SJCRH30 (cell line): ENCODE measurements at regions not wholly inside any gene's neighbourhood (a gene's known extent, or its start where the extent isn't known, plus 50 kb on each side); places are given as distances from the start of the nearest gene placed in this dataset.
A peak's percentile ranks its signal among the peaks of the same experiment; 100 is the strongest.

Source experiments
- DNase-seq, 2 experiments: peaks; one replicate each; pipeline ENCODE4 v3.0.0-alpha.2; 2015 to 2020
- H3K27ac ChIP-seq: fragments of 250-450 bp; sonication (Bioruptor Pico); 2 replicates; pipeline ENCODE4 v1.5.1; 2020; ENCODE audit warnings: mild to moderate bottlenecking, moderate library complexity
- H3K27me3 ChIP-seq: fragments of 250-450 bp; sonication (Bioruptor Pico); 2 replicates; pipeline ENCODE4 v1.5.1; 2020; ENCODE audit warnings: mild to moderate bottlenecking, moderate library complexity
- H3K36me3 ChIP-seq: fragments of 250-450 bp; sonication (Bioruptor Pico); 2 replicates; pipeline ENCODE4 v1.5.1; 2020; ENCODE audit warnings: mild to moderate bottlenecking, moderate library complexity
- H3K4me1 ChIP-seq: fragments of 250-450 bp; sonication (Bioruptor Pico); 2 replicates; pipeline ENCODE4 v1.5.1; 2020; ENCODE audit warnings: mild to moderate bottlenecking, moderate library complexity
- H3K4me3 ChIP-seq: fragments of 250-450 bp; sonication (Bioruptor Pico); 2 replicates; pipeline ENCODE4 v1.5.1; 2020; ENCODE audit warnings: mild to moderate bottlenecking, moderate library complexity
- H3K9me3 ChIP-seq: fragments of 250-450 bp; sonication (Bioruptor Pico); replicated peaks from 2 replicates; pipeline ENCODE4 v1.5.1; 2020; ENCODE audit warnings: mild to moderate bottlenecking, moderate library complexity

DNA sequence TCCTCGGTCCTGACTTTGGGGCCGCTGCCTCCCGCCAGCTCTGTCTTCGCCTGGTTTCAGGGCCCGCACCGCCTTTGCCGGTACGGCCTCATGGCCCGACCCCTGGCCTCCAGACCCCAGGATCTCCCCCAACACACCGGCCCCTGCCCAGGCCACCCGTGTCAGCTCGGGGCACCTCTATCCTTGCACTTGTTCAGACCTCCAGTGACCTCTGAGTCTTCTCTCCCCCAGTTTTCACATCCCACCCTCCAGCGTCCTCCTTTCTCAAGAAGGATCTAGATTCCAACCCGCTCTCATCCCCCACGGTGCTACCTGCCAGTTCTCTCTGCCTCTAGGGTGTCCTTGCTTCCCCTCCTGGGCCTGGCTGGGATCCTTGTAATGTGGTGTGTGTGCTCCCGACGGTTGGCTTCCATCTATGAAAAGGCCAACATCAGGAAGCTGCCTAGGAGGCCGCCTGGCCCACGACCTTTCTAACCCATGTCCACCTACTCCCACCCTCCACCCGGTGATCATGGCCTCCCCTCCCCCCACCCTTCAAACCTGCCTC is 61.1 kb downstream of the SPATA31C2 start:
- H3K27ac ChIP-seq, result peak overlapping the region; percentile 82
- no peaks in the 10 kb centered on the region for H3K27me3 ChIP-seq
- peaks cover 4% of the 10 kb centered on the region; the same call in 1 of the 2 replicates for H3K4me1 ChIP-seq
- H3K4me3 ChIP-seq, result peak overlapping the region; percentile 64
- no peaks in the 10 kb centered on the region for H3K9me3 ChIP-seq
- no peaks in the 10 kb centered on the region for H3K36me3 ChIP-seq
- DNase-seq, result no peak

DNA sequence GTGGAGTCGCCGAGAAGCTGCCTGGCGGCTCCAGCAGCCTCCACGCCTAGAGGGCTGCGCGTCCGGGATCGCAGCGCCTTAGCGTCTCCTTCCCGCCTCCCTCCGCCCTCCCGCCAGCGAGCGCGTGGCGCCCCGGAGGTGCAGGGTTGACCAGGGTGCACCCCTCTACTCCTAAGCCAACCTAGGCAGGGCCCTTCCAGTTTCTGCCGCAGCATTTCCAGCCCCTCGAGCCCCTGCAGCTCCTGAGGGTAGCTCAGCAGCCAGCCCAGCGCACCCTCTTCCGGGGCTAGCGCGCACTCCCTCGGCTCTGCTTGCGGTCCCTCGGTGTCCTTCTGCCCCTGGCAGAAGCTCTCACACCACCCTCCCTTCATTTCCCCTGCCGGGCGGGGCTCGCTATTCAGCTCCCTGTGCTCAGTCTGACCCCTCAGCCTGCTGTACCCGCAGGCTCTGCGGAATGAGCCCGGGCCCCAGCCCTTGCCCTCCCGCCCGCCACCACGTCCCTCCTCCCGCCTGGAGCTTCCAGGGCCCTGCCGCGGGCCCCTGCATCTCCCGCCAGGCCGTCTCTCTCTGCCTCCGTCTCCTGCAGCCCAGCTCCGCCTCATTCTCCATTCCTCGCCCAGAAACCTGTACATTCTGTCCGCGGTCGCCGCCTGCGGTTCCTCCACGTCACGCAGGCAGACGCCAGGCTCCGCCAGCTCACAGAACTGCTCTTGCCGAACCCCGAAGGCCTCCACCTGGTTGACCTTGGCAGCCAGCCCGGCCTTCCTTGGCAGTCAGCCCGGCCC is 61.8 kb downstream of the SPATA31C2 start:
- H3K4me1 ChIP-seq, result peaks cover 4% of the 10 kb centered on the region; the same call in 1 of the 2 replicates
- peak overlapping the region; percentile 64 for H3K4me3 ChIP-seq
- no peaks in the 10 kb centered on the region for H3K27me3 ChIP-seq
- H3K9me3 ChIP-seq, result no peaks in the 10 kb centered on the region
- peak; percentile 85 to 86 for DNase-seq
- H3K36me3 ChIP-seq, result no peaks in the 10 kb centered on the region
- H3K27ac ChIP-seq, result peak overlapping the region; percentile 82

DNA sequence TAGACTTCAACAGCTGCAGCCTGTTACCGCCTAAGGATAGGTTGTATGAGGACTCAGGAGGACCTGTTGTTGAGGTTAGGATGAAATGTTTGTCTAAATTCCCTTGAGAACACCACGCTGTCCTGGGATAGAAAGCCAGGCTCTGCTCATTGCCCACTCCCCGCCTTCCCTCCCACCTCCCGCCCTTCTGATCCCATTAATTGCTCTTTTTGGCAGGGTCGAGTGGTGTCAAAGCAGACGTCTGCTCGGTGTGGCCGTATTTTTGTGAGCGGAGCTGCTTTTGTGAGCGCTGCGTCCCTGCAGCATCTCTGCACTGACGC is 62.3 kb downstream of the SPATA31C2 start:
- H3K27me3 ChIP-seq, result no peaks in the 10 kb centered on the region
- peak; percentile 70 to 77 for DNase-seq
- H3K9me3 ChIP-seq, result no peaks in the 10 kb centered on the region
- no peaks in the 10 kb centered on the region for H3K36me3 ChIP-seq
- peaks cover 4% of the 10 kb centered on the region; the same call in 1 of the 2 replicates for H3K4me1 ChIP-seq
- H3K27ac ChIP-seq, result peak overlapping the region; percentile 82
- peak overlapping the region; percentile 64 for H3K4me3 ChIP-seq

DNA sequence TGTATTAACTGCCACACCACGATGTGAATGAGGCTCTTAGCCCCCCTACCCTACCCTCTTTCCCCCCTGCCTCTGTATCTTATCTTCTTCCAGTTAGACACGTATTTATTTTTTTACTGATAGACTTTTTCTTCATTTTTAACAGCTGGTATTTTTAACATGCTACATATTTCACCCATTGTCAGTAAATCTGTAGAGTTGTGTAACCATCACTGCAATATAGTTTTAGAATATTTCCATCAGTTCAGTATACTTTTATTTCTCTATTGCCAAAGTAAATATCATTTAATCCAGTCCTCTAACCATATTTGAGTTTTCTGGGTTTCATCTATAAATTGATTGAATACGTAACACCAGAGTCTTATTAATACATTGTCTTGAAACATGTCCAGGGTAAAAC is 62.8 kb downstream of the SPATA31C2 start:
- H3K4me1 ChIP-seq, result peaks cover 4% of the 10 kb centered on the region; the same call in 1 of the 2 replicates
- H3K36me3 ChIP-seq, result no peaks in the 10 kb centered on the region
- peak overlapping the region; percentile 82 for H3K27ac ChIP-seq
- no peaks in the 10 kb centered on the region for H3K27me3 ChIP-seq
- no peaks in the 10 kb centered on the region for H3K9me3 ChIP-seq
- H3K4me3 ChIP-seq, result peak overlapping the region; percentile 64
- DNase-seq, result no peak

DNA sequence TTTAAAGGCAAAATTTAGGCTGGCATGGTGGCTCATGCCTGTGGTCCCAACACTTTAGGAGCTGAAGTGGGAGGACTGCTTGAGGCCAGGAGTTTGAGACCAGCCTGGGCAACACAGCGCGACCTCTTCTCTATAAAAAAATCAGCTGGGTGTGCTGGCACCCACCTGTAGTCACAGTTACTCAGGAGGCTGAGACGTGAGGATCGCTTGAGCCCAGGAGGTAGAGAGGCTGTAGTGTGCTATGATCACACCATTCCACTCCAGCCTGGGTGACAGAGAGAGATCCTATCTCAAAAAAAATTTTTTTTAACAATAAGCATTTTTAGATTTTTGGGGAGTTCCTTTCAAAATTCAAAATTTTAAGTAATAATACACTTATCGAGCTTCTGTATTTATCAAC is 63.3 kb downstream of the SPATA31C2 start:
- Histone ChIP-seq H3K4me1 (peaks cover 4% of the 10 kb centered on the region; the same call in 1 of the 2 replicates), H3K27me3 (no peaks in the 10 kb centered on the region), H3K27ac (no peak overlapping the region), H3K36me3 (no peaks in the 10 kb centered on the region), H3K9me3 (no peaks in the 10 kb centered on the region), H3K4me3 (no peak overlapping the region)
- no peak for DNase-seq

DNA sequence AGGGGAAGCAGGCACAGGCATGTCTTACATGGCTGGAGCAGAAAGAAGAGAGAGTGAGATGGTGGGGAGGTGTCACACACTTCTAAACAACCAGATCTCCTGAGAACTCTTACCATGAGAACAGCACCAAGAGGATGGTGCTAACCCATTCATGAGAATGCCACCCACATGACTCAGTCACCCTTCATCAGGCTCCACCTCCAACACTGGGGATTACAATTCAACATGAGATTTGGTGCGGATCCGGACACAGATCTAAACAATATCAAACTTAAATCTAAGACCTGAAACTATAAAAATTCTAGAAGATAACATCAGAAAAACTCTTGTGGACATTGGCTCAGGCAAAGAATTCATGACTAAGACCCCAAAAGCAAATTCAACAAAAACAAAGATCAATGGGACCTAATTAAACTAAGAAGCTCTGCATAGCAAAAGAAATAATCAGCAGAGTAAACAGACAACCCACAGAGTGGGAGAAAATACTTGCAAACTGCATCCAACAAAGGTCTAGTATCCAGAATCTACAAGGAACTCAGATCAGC is 65.4 kb downstream of the SPATA31C2 start:
- H3K9me3 ChIP-seq, result no peaks in the 10 kb centered on the region
- no peak overlapping the region for H3K27ac ChIP-seq
- H3K27me3 ChIP-seq, result no peaks in the 10 kb centered on the region
- H3K4me3 ChIP-seq, result no peak overlapping the region
- H3K36me3 ChIP-seq, result no peaks in the 10 kb centered on the region
- H3K4me1 ChIP-seq, result peaks cover 4% of the 10 kb centered on the region; the same call in 1 of the 2 replicates
- DNase-seq, result no peak

DNA sequence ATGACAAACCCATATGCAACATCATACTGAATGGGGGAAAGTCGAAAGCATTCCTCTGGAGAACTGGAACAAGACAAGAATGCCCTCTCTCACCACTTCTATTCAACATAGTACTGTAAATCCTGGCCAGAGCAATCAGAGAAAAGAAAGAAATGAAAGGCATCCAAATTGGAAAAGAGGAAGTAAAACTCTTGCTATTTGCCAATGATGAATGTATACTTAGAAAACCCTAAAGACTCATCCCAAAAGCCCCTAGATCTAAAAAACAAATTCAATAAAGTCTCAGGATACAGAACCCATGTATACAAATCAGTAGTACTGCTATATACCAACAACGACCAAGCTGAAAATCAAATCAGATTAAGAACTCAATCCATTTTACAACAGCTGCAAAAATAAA is 66.9 kb downstream of the SPATA31C2 start:
- no peaks in the 10 kb centered on the region for H3K36me3 ChIP-seq
- no peak overlapping the region for H3K27ac ChIP-seq
- no peaks in the 10 kb centered on the region for H3K27me3 ChIP-seq
- no peak for DNase-seq
- H3K9me3 ChIP-seq, result no peaks in the 10 kb centered on the region
- no peak overlapping the region for H3K4me3 ChIP-seq
- no peaks in the 10 kb centered on the region for H3K4me1 ChIP-seq

DNA sequence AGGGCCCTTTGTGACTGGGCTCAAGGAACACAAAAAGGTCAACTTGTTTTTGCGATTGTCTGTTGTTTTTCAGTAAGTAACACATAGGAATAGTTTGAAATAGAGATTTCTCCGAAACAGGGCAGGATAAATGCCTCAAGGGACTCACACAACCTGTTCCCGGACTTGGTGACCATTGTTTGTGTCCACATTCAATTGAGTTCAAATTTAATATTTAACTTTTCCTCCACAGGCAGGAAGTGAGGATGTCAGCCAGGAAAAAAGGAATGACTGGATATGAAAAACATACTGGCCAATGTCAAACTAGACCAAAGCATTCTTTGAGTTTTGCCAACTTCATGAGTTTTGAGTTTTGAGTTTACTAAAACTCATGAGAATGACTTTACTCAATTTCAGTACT is 72.7 kb downstream of the SPATA31C2 start:
- Histone ChIP-seq H3K27ac (no peak overlapping the region), H3K27me3 (no peaks in the 10 kb centered on the region), H3K4me3 (no peak overlapping the region), H3K4me1 (no peaks in the 10 kb centered on the region), H3K9me3 (no peaks in the 10 kb centered on the region), H3K36me3 (no peaks in the 10 kb centered on the region)
- no peak for DNase-seq

DNA sequence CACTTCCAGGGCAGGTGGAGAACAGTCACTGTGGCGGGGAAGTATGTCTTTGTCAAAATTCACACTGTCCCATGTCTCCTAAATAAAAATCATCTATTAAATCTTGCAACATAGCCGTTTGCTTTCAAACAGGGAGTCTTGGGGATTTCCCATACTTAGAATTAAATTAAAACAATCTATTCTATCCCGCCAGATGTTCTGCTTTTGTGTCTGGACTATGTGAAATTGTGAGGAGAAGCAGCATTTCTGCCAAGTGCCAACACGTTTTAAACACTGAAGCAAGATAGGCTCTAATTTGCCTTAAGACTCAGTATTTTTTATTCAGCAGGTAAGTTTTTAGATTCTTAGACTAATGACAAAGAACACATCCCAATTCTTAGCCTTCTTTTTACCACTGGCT is 73.7 kb downstream of the SPATA31C2 start:
- H3K36me3 ChIP-seq, result no peaks in the 10 kb centered on the region
- H3K4me3 ChIP-seq, result no peak overlapping the region
- DNase-seq, result no peak
- H3K27ac ChIP-seq, result no peak overlapping the region
- no peaks in the 10 kb centered on the region for H3K9me3 ChIP-seq
- H3K4me1 ChIP-seq, result no peaks in the 10 kb centered on the region
- H3K27me3 ChIP-seq, result no peaks in the 10 kb centered on the region

DNA sequence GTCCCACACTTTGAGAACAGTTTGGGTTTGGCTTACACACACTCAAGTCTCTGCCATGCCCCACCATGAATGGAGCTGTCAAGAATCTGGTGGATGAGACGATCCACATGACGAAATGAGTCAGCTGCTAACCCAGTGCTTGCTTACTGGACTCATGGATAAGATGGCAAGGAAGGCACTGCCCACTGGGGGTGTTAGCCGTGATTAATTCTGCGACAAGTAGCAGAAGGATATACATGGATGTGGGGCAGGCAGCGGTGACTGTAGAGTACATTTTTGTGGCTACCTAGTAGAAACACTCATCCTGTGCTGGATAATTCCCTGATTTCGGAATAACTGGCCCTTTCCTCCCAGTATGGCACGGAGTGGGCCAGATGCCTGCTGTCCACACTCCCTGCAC is 77.5 kb downstream of the SPATA31C2 start:
- DNase-seq, result no peak
- Histone ChIP-seq H3K4me1 (no peaks in the 10 kb centered on the region), H3K4me3 (no peak overlapping the region), H3K27ac (no peak overlapping the region), H3K27me3 (no peaks in the 10 kb centered on the region), H3K9me3 (no peaks in the 10 kb centered on the region), H3K36me3 (no peaks in the 10 kb centered on the region)

DNA sequence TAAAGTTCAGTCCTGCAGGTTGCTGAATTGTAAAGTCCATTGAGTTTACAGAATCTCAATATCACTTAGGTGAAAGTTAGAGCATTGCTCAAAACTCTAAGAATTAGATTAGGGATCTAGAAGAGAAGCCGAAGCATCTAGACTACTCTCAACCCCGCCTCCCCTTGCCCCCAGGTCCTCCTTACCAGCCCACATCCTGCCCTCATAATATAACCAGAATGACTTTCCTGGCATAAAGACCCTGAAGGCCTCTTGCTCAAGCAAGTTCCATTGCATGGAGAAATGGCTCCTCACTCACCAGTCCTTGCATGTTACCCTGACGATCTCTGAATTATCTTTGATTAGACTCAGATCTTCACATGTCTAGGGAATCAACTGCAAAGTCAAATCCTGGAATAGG is 78.8 kb downstream of the SPATA31C2 start:
- no peak overlapping the region for H3K4me3 ChIP-seq
- H3K4me1 ChIP-seq, result no peaks in the 10 kb centered on the region
- DNase-seq, result no peak
- no peaks in the 10 kb centered on the region for H3K27me3 ChIP-seq
- no peaks in the 10 kb centered on the region for H3K36me3 ChIP-seq
- no peaks in the 10 kb centered on the region for H3K9me3 ChIP-seq
- no peak overlapping the region for H3K27ac ChIP-seq

DNA sequence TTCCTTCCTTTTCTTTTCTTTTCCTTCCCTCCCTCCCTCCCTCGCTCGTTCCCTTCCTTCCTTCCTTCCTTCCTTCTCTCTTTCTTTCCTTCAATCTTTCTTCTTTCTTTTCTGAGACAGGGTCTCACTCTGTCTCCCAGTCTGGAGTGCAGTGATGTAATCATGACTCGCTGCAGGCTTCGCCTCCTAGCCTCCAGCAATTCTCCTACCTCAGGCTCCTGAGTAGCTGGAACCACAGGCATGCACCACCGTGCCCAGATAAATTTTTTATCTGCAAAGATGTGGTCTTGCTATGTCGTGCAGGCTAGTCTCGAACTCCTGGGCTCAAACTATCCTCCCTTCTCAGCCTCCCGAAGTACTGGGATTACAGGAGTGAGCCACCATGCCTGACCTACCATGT is 81.4 kb downstream of the SPATA31C2 start:
- Histone ChIP-seq H3K36me3 (no peaks in the 10 kb centered on the region), H3K9me3 (no peaks in the 10 kb centered on the region), H3K4me3 (no peak overlapping the region), H3K4me1 (peaks cover 5% of the 10 kb centered on the region; the same call in 1 of the 2 replicates), H3K27me3 (no peaks in the 10 kb centered on the region), H3K27ac (no peak overlapping the region)
- no peak for DNase-seq

DNA sequence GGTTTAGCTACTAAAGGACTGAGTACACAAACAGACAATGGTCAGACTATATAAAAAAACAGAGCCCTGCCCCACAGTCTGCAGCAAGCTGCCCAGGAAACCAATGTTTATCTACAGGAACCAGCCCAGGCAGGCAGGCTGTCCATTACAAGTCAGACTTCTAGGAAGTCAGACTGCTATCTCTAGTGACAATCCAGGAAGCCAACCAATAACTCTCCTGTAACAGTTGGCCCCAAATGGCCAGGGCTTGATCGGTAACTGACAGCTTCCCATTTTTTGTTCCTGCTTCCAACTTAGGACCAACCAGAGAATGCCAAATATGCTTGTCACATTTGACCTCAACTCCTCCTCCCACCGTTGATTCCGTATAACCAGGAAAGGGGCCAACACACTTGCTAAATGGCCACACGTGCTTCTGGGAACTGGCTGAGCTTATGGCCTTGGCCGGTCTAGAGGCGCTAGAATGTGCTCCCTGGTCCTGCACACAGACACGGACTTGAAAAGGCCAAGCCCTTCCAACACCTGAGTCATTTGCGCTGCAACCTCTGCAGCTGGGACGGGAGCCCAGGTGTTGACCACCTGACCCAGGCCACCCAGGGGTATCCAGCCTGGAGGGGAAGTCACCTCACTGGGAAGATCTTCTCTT is 79.6 kb upstream of the CDK20 start:
- DNase-seq, result no peak
- no peak overlapping the region for H3K4me3 ChIP-seq
- no peak overlapping the region for H3K27ac ChIP-seq
- H3K4me1 ChIP-seq, result peaks cover 5% of the 10 kb centered on the region; the same call in 1 of the 2 replicates
- no peaks in the 10 kb centered on the region for H3K9me3 ChIP-seq
- no peaks in the 10 kb centered on the region for H3K27me3 ChIP-seq
- H3K36me3 ChIP-seq, result no peaks in the 10 kb centered on the region

DNA sequence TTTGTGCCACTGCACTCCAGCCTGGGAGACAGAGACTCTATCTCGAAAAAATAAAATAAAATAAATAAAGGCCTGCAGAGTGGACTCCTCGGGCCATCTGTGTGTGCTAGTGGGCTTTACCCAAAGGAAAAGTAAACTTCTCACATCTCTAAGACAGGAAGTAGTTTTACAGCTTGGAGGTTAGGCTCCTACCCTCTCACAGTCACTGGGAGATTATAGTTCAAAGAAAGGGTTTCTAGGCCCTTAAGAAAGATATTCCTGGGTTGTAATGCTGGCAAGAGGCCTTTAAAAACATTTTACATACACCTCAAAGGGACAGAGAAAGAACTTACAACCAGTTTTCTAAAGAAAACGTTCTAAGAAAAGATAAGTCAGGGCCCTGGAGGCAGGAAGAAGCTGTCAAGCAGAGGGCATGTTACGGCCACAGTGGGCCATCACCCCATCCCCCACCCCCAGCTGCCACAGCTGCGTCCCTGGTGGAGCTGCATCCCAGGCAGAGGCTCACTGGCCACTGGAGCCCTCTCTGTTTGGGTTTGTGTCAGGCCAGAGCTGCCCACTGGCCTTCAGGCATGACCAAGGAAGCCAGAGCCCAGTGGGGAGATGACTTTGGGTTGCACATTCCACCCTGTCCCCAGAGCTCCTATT is 78.1 kb upstream of the CDK20 start:
- Histone ChIP-seq H3K27me3 (no peaks in the 10 kb centered on the region), H3K9me3 (no peaks in the 10 kb centered on the region), H3K27ac (no peak overlapping the region), H3K4me1 (peaks cover 5% of the 10 kb centered on the region; the same call in 1 of the 2 replicates), H3K4me3 (no peak overlapping the region), H3K36me3 (no peaks in the 10 kb centered on the region)
- DNase-seq, result peak; percentile 45 to 48

DNA sequence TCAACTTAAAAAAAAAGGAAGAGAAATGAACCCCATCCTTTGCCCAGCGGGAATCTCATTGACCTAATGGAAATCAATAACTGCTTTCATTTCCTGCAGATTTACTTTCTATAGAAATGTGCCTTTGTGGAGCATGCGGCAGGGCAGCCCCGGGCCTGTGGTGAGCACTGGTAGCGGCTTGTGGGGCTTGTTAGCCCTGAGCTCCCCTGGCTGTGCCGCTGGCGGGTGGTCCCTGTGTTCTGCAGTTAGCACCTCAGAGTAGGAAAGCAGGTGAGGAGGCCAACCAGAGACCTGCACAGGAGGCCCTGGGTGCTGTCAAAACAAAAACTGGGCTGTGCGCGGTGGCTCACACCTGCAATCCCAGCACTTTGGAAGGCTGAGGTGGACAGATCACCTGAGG is 76.8 kb upstream of the CDK20 start:
- no peak overlapping the region for H3K27ac ChIP-seq
- H3K4me1 ChIP-seq, result peaks cover 5% of the 10 kb centered on the region; the same call in 1 of the 2 replicates
- no peaks in the 10 kb centered on the region for H3K36me3 ChIP-seq
- no peaks in the 10 kb centered on the region for H3K27me3 ChIP-seq
- H3K9me3 ChIP-seq, result peaks cover 1% of the 10 kb centered on the region; the same call in 1 of the 2 replicates
- no peak for DNase-seq
- no peak overlapping the region for H3K4me3 ChIP-seq
